Vagina (tissue), 2 donors: ENCODE measurements at regions not wholly inside any gene's neighbourhood (a gene's known extent, or its start where the extent isn't known, plus 50 kb on each side); places are given as distances from the start of the nearest gene placed in this dataset.

ENCODE experiments used
- CTCF ChIP-seq, 3 experiments: fragments of 450-650 bp in 2 of 3; fragments of 200-600 bp in 1 of 3; sonication (generic) in 1 of 3; IDR thresholded peaks; one replicate each; pipeline ENCODE4 v1.5.1; 2017 to 2019; ENCODE audit warnings: antibody characterized with exemption in 3 of 3, mild to moderate bottlenecking in 2 of 3, moderate library complexity in 2 of 3
- POLR2A ChIP-seq, 2 donors: fragments of 450-650 bp; IDR thresholded peaks; one replicate each; pipeline ENCODE4 v1.6.1; 2017; ENCODE audit warnings: antibody characterized with exemption in 2 of 2, mild to moderate bottlenecking in 2 of 2, moderate library complexity in 2 of 2
- POLR2AphosphoS5 ChIP-seq, 2 donors: sonication (generic); formaldehyde crosslinking; IDR thresholded peaks; one replicate each; pipeline ENCODE4 v1.9.0; 2017; ENCODE audit warnings: antibody characterized with exemption in 2 of 2, mild to moderate bottlenecking in 2 of 2, low read depth in 1 of 2; ENCODE audit not compliant: insufficient read depth in 1 of 2

- TF ChIP-seq CTCF (IDR thresholded peaks at IDR 0.05): no peak
- no peak for TF ChIP-seq POLR2A (IDR thresholded peaks at IDR 0.05)
- TF ChIP-seq POLR2AphosphoS5 (IDR thresholded peaks at IDR 0.05; ENCODE audit: insufficient read depth in 1 of 2, low read depth in 1 of 2): no peak
Measured at GRCh38 chr12:108448246-108448645, 66.8 kb upstream of the FICD start.
